ENCODE measurements at regions not wholly inside any gene's neighbourhood (a gene's known extent, or its start where the extent isn't known, plus 50 kb on each side); places are given as distances from the start of the nearest gene placed in this dataset.

GRCh38 chr2:105490956-105491355, 92.1 kb upstream of the FHL2 start:
- intact Hi-C loops (cut with micrococcal nuclease) = no loop called here
- no peak overlapping the region for H3K56ac ChIP-seq (ENCODE audit: extremely low read depth, insufficient read depth, low read length)
- in situ Hi-C loops (cut with MboI; ENCODE audit: low sequenced_read_pairs) = no loop called here
- no peak overlapping the region for H4K8ac ChIP-seq (ENCODE audit: low read depth in 2 of 2, low read length in 2 of 2)
- H3K36me3 ChIP-seq (ENCODE audit: control insufficient read depth, insufficient read depth, low read length) = no peaks in the 10 kb centered on the region
- no peak overlapping the region for H3K4me3 ChIP-seq (ENCODE audit: insufficient read depth, low read depth, low read length)
- no peak overlapping the region for H2AK5ac ChIP-seq (ENCODE audit: low read depth, low read length)
- H3K9me3 ChIP-seq (ENCODE audit: control insufficient read depth, insufficient read depth, low read length) = peaks cover 17% of the 10 kb centered on the region
- peaks cover 14% of the 10 kb centered on the region for H3K9me1 ChIP-seq (ENCODE audit: insufficient read depth, low read length)
- H3K4ac ChIP-seq (ENCODE audit: low read depth, low read length) = no peak overlapping the region
- H2AK9ac ChIP-seq (replicated peaks; ENCODE audit: low read depth, low read length, poor library complexity) = no peak overlapping the region
- no peak overlapping the region for H4K5ac ChIP-seq (ENCODE audit: low read depth, low read length)
- no peak overlapping the region for H3K27ac ChIP-seq (ENCODE audit: insufficient read depth, low read length)
- POLR2A ChIA-PET (ENCODE audit: unreplicated experiment) = no interaction called here
- no peak overlapping the region for H3K18ac ChIP-seq (ENCODE audit: low read depth, low read length)
- no peak for TF ChIP-seq CTCF (conservative IDR thresholded peaks at IDR 0.05; ENCODE audit: low read depth, low read length)
- no peak for TF ChIP-seq SMC3 (IDR thresholded peaks at IDR 0.05; ENCODE audit: low read depth, low read length)
- no peak for TF ChIP-seq CEBPB (IDR thresholded peaks at IDR 0.05; ENCODE audit: low read depth, low read length)
- TF ChIP-seq USF2 (IDR thresholded peaks at IDR 0.05; ENCODE audit: low read depth, low read length) = no peak
- TF ChIP-seq BHLHE40 (IDR thresholded peaks at IDR 0.05; ENCODE audit: low read depth, low read length) = no peak
- no peak for TF ChIP-seq MAZ (IDR thresholded peaks at IDR 0.05; ENCODE audit: borderline replicate concordance, low read depth, low read length)
- TF ChIP-seq RCOR1 (IDR thresholded peaks at IDR 0.05; ENCODE audit: insufficient replicate concordance, low read length) = no peak
- TF ChIP-seq MAFK (IDR thresholded peaks at IDR 0.05; ENCODE audit: low read depth, low read length) = no peak
- no peak for TF ChIP-seq CHD1 (IDR thresholded peaks at IDR 0.05; ENCODE audit: low read depth, low read length)
- TF ChIP-seq POLR2A (IDR thresholded peaks at IDR 0.05; ENCODE audit: low read depth, low read length) = no peak
- no peak for TF ChIP-seq RFX5 (IDR thresholded peaks at IDR 0.05; ENCODE audit: low read depth, low read length)
- TF ChIP-seq ELK1 (IDR thresholded peaks at IDR 0.05; ENCODE audit: borderline replicate concordance, low read depth, low read length) = no peak
- TF ChIP-seq MXI1 (IDR thresholded peaks at IDR 0.05; ENCODE audit: borderline replicate concordance, low read depth, low read length) = no peak
- no peak for TF ChIP-seq FOS (IDR thresholded peaks at IDR 0.05; ENCODE audit: low read depth, low read length)
- no peak for TF ChIP-seq RAD21 (IDR thresholded peaks at IDR 0.05; ENCODE audit: low read length)
- no peak for TF ChIP-seq NFE2L2 (IDR thresholded peaks at IDR 0.05; ENCODE audit: low read depth, low read length)
- H3K4me1 ChIP-seq (ENCODE audit: control insufficient read depth, insufficient read depth, low read length) = peaks cover 16% of the 10 kb centered on the region
- CTCF ChIA-PET = no interaction called here
- H2BK15ac ChIP-seq (ENCODE audit: low read depth, low read length) = no peak overlapping the region
- H3K23ac ChIP-seq (ENCODE audit: low read depth, low read length) = no peak overlapping the region
- peaks cover 6% of the 10 kb centered on the region; the same call in 1 of the 2 replicates for H4K20me1 ChIP-seq (ENCODE audit: insufficient read depth, low read length)
- H4K91ac ChIP-seq (ENCODE audit: insufficient read depth, low read depth, low read length) = no peak overlapping the region
- DNase-seq (no peak), ATAC-seq (ENCODE audit: low read depth) (no peak)
- no peak overlapping the region for H2BK120ac ChIP-seq (ENCODE audit: low read depth, low read length)
- no CpG with 5 or more reads among the region's 1 CpG for WGBS, 2 experiments (ENCODE audit: extremely low coverage in 2 of 2, insufficient read length in 1 of 2)
- no peak overlapping the region for H3K14ac ChIP-seq (replicated peaks; ENCODE audit: low read depth, low read length)
- no peaks in the 10 kb centered on the region for H3K79me1 ChIP-seq (ENCODE audit: low read depth in 1 of 2, low read length in 2 of 2)
- dilution Hi-C loops (cut with HindIII; ENCODE audit: low sequenced_read_pairs, unreplicated experiment) = no loop called here
- H2AFZ ChIP-seq (replicated peaks; ENCODE audit: low read length, poor library complexity) = no peak overlapping the region
- peaks cover 33% of the 10 kb centered on the region for H3K27me3 ChIP-seq (ENCODE audit: control insufficient read depth, insufficient read depth, low read length)
- no peak overlapping the region for H3K4me2 ChIP-seq (ENCODE audit: low read depth, low read length)
- BruUV-seq (replicated peaks) = no TSS peak
- no peak overlapping the region for H2BK20ac ChIP-seq (ENCODE audit: low read depth, low read length)
- H3K9ac ChIP-seq (ENCODE audit: low read depth, low read length) = no peak overlapping the region
- H2BK5ac ChIP-seq (ENCODE audit: low read depth, low read length, poor library complexity, severe bottlenecking) = no peak overlapping the region
